ENCODE measurements at regions not wholly inside any gene's neighbourhood (a gene's known extent, or its start where the extent isn't known, plus 50 kb on each side); places are given as distances from the start of the nearest gene placed in this dataset.
A peak's percentile ranks its signal among the peaks of the same experiment; 100 is the strongest.
"Not testable (repeated sequence)": the region's sequence is repeated elsewhere in the genome, so short reads cannot be mapped to it uniquely, and the experiment has no call there.

DNA sequence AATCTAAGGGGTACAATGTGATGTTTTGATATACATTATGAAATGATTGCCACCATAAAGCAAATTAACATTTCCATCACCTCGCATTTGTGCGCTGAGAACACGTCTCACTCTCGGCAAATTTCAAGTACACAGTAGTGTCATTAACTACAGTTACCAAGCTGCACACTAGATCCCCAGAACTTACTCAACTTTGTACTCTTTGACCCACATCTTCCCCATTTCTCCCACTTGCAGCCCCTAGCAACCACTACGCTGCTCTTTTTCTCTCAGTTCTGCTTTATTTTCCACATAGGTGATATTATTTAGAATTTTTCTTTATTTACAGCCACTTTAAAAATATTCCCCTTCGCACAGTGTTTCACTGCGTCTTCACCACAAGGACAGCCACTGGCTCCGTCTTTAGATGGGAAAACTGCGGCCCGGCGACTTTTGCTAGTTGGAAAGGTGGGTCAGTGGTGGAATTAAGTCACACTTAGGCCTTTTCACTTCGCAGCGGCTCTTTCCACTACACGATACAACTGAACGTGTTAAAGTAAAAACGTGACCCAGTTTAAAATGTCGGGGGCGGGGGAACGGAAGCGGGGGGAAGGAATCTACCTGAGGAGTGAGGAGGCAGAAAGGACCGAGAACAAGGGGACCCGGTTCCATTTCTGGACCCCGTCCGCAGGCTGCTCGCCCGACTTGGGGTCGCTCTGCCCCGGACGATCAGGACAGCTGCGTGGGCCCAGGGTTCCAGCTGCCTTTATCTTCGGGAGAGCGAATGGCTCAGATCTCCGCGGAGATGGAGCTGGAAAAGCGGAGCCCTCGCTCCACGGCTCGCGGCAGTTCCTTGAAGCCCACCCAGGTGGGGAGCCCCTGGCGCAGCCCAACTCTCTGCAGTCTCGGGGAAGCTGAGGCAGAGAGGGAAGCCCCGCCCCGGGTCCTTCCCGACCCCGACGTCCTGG lies 486.1 kb downstream of the UQCRFS1 start:
- no peak for DNase-seq

DNA sequence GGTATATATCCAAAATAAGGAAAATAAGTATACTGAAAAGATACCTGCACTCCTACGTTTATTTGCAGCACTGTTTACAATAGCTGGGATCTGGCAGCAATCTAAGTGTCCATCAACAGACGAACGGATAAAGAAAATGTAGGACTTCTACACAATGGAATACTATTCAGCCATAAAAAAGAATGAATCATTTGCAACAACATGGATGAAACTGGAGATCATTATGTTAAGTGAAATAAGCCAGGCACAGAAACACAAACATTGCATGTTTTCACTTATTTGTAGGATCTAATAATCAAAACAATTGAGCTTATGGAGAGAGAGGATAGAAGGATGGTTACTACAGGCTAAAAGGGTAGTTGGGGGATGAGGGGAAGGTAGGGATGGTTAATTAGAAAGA lies 494.0 kb downstream of the UQCRFS1 start:
- DNase-seq: no peak

- no peak for DNase-seq
Measured at GRCh38 chr19:28715157-28715556, 497.8 kb downstream of the UQCRFS1 start.

DNA sequence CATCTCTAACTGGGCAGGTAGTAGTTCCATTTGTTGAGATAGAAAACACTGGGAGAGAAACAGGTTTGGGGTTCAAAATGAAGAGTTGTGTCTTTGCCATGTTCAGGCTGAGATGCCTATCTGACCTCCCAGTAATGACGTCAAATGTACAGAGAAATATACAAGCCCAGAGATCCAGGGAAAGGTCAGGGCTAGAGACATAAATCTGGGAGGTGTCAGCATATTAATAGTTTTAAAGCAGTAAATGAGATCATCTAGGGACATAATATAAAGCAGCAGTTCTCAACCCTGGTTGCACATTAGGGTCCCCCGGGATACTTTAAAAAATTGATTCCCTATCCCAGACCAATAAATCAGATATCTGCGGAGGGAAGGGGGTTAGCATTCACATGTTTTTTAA lies 501.5 kb downstream of the UQCRFS1 start:
- no peak for DNase-seq

DNA sequence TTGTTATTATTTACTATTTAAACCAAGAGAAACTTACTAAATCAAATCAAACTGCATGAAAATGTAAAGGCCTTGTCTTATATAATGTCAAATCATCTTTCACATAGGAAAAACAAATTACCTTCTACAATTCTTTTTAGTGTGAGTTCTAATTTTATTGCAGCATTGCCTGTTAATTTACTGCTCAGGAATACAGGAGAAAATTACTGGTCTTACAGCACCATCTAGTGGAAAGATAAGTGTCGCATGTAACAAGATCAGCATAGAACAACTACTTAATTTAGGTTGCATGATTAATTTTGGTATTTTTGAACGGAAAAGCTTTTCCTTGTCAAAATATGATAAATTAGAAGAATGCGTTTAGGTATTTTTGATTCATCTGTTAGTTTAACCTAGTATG lies 502.7 kb downstream of the UQCRFS1 start:
- DNase-seq: peak; percentile 73 to 81

GRCh38 chr19:28706693-28707092 lies 506.3 kb downstream of the UQCRFS1 start:
- DNase-seq: no peak

DNA sequence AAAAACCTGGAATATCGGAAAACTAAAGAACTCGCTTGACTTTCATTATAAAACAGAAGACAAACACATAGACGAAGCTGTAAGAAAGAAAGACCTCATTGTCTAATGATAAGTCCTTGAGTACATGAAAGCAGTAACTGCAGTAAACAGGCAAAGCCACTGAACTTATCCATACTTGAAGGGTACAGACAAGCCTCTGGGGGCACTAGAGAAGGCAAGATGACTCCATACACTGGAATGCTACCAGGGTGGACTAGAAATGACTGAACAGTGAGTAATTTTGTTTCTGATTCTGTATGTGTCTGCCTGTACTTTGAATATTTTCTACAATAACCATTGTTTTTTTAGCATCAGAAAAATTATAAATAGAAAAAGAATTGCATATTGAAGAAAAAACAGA lies 507.9 kb downstream of the UQCRFS1 start:
- peak; percentile 13 to 17 for DNase-seq

- no peak for DNase-seq
Measured at GRCh38 chr19:28703400-28703956, 509.5 kb downstream of the UQCRFS1 start.

DNA sequence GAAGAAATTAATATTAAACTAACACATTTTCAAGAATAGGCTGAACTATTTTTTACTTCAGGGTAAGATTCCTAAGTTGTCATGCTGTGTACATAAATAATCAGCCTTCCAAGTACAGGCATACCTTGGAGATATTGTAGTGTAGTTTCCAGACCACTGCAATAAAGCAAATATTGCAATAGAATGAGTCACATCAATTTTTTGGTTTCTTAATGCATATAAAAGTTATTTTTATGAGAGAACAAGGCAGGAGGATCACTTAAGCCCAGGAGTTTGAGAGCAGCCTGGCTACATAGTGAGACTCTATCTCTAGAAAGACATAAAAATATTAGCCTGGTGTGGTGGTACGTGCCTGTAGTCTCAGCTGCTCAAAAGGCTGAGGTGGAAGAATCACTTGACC lies 511.5 kb downstream of the UQCRFS1 start:
- no peak for DNase-seq

GRCh38 chr19:28700176-28700575 lies 512.8 kb downstream of the UQCRFS1 start:
- no peak for DNase-seq

DNA sequence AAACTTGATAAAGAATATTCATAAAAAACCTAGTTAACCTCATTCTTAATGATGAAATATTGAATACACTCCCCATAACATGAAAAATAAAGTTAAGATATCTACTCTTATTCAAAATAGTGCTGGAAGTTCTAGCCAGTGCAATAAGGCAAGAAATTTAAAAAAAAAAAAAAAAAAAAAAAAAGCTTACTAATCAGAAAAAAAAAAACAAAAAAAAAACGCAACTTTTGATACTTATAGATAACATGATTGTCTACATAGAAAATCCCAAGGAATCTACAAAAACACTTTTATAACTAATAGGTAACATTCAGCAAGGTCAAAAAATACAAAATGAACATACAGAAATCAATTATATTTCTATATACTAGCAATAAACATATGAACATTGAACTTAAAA lies 515.6 kb downstream of the UQCRFS1 start:
- no peak for DNase-seq

DNA sequence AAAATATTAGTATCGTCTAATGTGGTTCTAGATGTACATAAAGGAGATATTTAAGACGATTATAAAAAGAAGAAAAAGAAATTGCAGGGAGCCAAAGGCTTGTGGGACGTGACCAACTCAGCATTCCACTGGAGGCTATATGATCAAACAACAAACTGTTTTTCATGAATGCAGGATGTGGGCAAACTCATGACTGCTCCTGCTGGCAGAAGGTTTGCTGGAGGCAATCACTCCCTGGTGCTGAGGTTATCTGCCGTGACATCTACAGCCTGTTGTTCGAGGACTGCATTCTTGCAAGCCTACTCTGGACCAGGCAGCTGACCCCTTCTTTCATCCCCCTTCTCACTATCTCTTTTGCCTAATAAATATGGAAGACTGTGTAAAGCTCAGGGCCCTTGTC lies 518.1 kb downstream of the UQCRFS1 start:
- DNase-seq: no peak

- no peak for DNase-seq
Measured at GRCh38 chr19:28691683-28692082, 521.3 kb downstream of the UQCRFS1 start.

GRCh38 chr19:28689464-28689863 lies 523.5 kb downstream of the UQCRFS1 start:
- DNase-seq: not testable (repeated sequence)

GRCh38 chr19:28687296-28687695 lies 525.7 kb downstream of the UQCRFS1 start:
- DNase-seq: no peak

DNA sequence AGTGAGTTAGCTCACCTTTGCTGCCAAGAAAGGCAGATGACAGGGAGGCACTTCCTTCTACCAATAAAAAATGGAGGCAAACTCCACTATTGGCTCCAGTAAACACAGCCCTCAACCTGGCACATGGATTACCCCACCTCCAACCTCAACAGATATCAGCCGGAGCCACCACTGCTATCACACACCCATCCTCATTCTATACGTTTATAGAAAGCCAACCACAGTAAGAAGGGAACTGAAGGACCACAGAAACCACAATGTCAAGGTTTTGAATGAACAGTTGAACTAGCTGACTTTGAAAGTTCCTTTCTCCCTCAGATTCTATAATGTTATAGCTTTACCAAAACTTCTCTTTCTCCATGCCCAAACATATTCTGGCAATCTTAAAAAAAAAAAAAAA lies 526.2 kb downstream of the UQCRFS1 start:
- peak; percentile 2 to 12 for DNase-seq

- DNase-seq: no peak
Measured at GRCh38 chr19:28685802-28686201, 527.1 kb downstream of the UQCRFS1 start.

GRCh38 chr19:28685077-28685476 lies 527.9 kb downstream of the UQCRFS1 start:
- DNase-seq: not testable (repeated sequence)

- DNase-seq: no peak
Measured at GRCh38 chr19:28680111-28680510, 532.8 kb downstream of the UQCRFS1 start.

- DNase-seq: no peak
Measured at GRCh38 chr19:28670836-28671235, 542.1 kb downstream of the UQCRFS1 start.

DNA sequence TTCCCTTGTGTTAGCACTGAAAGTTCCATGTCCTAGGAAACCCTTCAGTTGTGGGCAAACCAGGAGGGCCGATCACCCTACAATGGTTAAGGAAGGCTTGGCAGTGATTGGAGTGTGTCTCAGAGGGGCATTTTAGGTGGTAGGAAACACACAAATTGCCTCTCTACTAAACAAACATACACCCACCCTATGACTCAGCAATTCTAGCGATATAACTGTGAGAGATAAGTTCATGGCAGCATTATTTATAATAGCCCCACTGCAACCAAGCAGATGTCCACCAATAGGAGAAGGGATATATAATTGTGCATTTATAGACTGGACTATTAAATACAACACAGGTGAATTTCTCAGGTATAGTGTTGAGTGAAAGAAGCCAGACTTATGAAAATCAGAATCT lies 543.1 kb downstream of the UQCRFS1 start:
- DNase-seq: no peak

GRCh38 chr19:28667348-28667977 lies 545.5 kb downstream of the UQCRFS1 start:
- peak; percentile 13 to 36 for DNase-seq

DNA sequence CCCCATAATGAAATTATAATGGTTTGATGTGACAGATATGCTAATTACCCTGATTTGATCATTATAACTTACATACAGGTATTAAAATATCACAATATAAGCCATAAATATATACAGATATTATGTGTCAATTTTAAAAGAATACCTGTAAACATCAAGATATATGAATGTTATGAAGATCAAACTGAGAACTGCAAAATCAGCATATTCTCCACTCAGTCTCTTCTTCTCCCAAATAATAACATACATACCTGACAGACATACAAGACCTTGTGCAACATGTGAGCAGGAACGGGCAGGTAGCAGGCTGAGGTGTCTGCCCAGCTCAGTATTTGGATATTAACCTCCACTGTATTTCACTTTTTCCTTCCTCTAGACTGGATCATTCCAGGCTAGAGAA lies 547.2 kb downstream of the UQCRFS1 start:
- DNase-seq: no peak

- peak; percentile 8 to 34 for DNase-seq
Measured at GRCh38 chr19:28656644-28657043, 556.3 kb downstream of the UQCRFS1 start.
